ENCODE measurements at regions not wholly inside any gene's neighbourhood (a gene's known extent, or its start where the extent isn't known, plus 50 kb on each side); places are given as distances from the start of the nearest gene placed in this dataset.
"Not testable (repeated sequence)": the region's sequence is repeated elsewhere in the genome, so short reads cannot be mapped to it uniquely, and the experiment has no call there.

DNA sequence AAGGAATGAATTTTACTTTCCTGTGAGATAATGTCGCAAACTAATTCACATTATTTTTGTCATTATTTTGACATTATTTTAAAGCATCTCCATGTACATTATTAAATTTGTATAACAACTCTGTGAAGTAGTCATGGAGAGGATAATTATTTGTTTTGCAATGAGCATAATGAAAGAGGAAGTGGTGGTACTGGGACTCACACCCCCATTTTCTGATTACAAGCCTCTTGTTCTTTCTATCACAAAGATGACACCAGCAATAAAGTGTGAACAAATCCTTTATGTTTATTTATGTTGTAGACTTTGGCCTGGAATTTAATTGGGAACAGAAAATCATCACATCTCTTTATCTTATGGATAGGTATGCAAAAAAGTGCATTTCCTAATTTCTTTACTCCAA is 522.6 kb downstream of the TMEM135 start:
- TF ChIP-seq EP300 (IDR thresholded peaks at IDR 0.05) (no peak), POLR2A (IDR thresholded peaks at IDR 0.05) (no peak)
- TF ChIP-seq, protein P1, sequence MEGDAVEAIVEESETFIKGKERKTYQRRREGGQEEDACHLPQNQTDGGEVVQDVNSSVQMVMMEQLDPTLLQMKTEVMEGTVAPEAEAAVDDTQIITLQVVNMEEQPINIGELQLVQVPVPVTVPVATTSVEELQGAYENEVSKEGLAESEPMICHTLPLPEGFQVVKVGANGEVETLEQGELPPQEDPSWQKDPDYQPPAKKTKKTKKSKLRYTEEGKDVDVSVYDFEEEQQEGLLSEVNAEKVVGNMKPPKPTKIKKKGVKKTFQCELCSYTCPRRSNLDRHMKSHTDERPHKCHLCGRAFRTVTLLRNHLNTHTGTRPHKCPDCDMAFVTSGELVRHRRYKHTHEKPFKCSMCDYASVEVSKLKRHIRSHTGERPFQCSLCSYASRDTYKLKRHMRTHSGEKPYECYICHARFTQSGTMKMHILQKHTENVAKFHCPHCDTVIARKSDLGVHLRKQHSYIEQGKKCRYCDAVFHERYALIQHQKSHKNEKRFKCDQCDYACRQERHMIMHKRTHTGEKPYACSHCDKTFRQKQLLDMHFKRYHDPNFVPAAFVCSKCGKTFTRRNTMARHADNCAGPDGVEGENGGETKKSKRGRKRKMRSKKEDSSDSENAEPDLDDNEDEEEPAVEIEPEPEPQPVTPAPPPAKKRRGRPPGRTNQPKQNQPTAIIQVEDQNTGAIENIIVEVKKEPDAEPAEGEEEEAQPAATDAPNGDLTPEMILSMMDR (IDR thresholded peaks at IDR 0.05) = no peak
- 90 to 100% methylated on average over 1 of the region's 1 CpG for WGBS, 2 donors (ENCODE audit: low coverage in 1 of 2)
- H3K27ac ChIP-seq = no peak overlapping the region
- H3K36me3 ChIP-seq = no peaks in the 10 kb centered on the region
- no peak overlapping the region for H3K4me3 ChIP-seq
- no peaks in the 10 kb centered on the region for H3K27me3 ChIP-seq
- H3K4me1 ChIP-seq = no peaks in the 10 kb centered on the region
- no peaks in the 10 kb centered on the region for H3K9me3 ChIP-seq
- ATAC-seq = no peak

DNA sequence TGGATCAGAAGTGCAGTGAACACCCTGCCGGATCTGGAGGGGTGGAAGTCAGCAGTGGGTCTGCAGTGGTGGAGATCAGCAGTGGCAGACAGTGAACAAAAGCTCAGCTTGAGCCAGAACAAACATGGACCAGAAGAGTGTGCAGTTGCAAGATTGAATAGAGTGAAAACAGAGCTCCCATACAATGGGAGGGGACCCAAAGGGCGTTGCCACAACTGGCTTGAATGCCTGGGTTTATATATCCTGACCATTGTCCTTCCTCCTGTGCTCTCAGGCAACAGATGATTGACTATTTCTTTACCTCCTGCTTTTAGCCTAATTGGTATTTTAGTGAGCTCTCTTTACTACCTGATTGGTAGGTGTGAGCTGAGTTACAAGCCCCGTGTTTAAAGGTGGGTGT is 522.1 kb downstream of the TMEM135 start:
- not testable (repeated sequence) for H3K4me3 ChIP-seq, H3K4me1 ChIP-seq, H3K36me3 ChIP-seq, ATAC-seq, H3K27ac ChIP-seq, H3K9me3 ChIP-seq, H3K27me3 ChIP-seq
- 85 to 96% methylated on average over 3 of the region's 3 CpGs for WGBS, 2 donors (ENCODE audit: low coverage in 1 of 2)

DNA sequence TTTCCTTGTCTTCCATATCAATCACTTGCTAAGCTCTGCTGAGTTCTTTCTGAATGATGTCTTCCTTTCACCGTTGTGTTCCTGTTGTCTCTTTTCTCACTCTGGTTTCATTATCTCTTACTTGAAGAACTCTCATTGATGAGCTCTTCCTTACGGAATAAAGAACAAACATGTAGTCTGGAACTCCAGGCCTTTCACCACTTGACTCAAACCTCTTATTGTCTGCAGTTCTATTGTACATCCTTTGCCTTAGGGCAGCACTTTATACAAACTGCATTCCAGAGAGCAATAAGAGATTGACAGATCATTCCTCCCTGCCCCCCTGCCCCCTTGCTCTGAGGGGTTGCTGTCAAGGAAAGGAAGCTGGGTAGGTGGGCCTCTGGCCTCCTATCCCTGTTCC is 517.4 kb downstream of the TMEM135 start:
- Histone ChIP-seq H3K27me3 (no peaks in the 10 kb centered on the region), H3K4me3 (no peak overlapping the region), H3K27ac (no peak overlapping the region), H3K36me3 (no peaks in the 10 kb centered on the region), H3K4me1 (no peaks in the 10 kb centered on the region), H3K9me3 (peaks cover 0 to 4% (median 0%) of the 10 kb centered on the region in 3 donors)
- 85 to 87% methylated on average over 2 of the region's 2 CpGs for WGBS, 2 donors (ENCODE audit: low coverage in 1 of 2)
- TF ChIP-seq, protein P1 (IDR thresholded peaks at IDR 0.05) = no peak
- TF ChIP-seq POLR2A (IDR thresholded peaks at IDR 0.05) (no peak), POLR2AphosphoS5 (IDR thresholded peaks at IDR 0.05) (no peak), EP300 (IDR thresholded peaks at IDR 0.05) (no peak)
- no peak for ATAC-seq

DNA sequence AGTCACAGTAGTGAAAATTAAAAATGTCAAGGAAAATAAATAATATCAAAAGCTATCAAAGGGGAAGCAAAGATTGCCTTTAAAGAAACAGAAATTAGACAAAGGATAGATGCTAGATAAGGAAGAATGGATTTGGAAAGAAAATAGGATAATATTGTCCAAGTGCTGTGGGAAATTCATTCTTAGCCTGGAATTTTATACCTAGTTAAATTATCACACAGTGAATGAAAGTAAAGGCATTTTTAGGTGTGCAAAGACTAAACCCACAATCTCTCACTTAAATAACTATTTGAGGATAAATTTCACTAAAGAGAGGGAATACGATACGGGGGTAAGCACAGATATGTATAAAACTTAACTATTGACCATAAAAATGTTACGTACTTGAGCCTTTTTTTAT is 511.1 kb downstream of the TMEM135 start:
- ATAC-seq = no peak
- 77 to 90% methylated on average over 3 of the region's 3 CpGs for WGBS, 2 donors (ENCODE audit: low coverage in 1 of 2)
- Histone ChIP-seq H3K27ac (no peak overlapping the region), H3K27me3 (no peaks in the 10 kb centered on the region), H3K9me3 (peaks cover 0 to 33% (median 0%) of the 10 kb centered on the region in 3 donors), H3K4me1 (no peaks in the 10 kb centered on the region), H3K36me3 (no peaks in the 10 kb centered on the region), H3K4me3 (no peak overlapping the region)
- TF ChIP-seq POLR2AphosphoS5 (IDR thresholded peaks at IDR 0.05) = no peak
- no peak for TF ChIP-seq EP300 (IDR thresholded peaks at IDR 0.05)
- TF ChIP-seq, protein P1 (IDR thresholded peaks at IDR 0.05) = no peak
- no peak for TF ChIP-seq POLR2A (IDR thresholded peaks at IDR 0.05)

DNA sequence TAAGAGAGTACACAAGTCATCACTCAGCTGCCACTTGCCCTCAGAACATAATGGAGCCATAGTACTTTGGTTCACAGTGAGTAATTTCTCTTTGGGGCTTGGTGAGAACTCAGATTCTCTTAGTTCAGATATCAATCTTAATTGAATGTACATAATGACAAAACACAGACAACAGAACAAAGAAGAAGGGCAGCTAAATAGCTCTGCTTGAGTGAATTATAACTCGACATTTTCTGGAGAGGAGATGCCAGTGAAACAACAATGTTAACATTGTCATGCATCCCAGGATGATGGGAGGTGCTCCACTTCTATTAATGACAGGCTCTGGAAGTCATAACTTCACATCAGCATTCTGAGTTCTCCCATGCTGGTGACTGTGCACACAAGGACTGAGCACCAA is 508.1 kb downstream of the TMEM135 start:
- no peak for TF ChIP-seq POLR2AphosphoS5 (IDR thresholded peaks at IDR 0.05)
- TF ChIP-seq, protein P1 (IDR thresholded peaks at IDR 0.05) = no peak
- ATAC-seq = no peak
- Histone ChIP-seq H3K27ac (no peak overlapping the region), H3K4me3 (no peak overlapping the region), H3K4me1 (no peaks in the 10 kb centered on the region), H3K36me3 (no peaks in the 10 kb centered on the region), H3K27me3 (no peaks in the 10 kb centered on the region), H3K9me3 (peaks cover 0 to 41% (median 0%) of the 10 kb centered on the region in 3 donors)
- 22 to 46% methylated on average over 1 of the region's 1 CpG for WGBS, 2 donors (ENCODE audit: low coverage in 1 of 2)

DNA sequence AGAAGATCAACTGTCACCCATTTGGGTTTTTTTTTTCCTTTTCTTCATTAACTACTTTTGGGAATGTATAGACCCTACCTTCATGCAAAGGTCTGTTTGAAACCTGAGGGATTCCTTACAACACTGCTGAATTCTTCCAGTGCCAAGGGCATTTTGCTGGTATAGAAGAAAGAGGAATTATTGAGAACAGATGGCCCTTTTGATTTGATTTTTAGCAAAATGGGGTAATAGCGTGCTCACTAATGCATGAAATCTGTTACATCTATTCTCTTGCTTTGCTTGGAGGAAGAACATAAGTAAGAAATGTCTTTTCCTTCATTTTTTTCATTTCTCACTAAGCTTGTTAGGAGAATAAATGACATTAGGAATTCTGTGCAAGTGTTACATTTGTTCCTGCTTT is 501.9 kb downstream of the TMEM135 start:
- no peak overlapping the region for H3K4me3 ChIP-seq
- H3K36me3 ChIP-seq = no peaks in the 10 kb centered on the region
- peaks cover 0 to 16% (median 0%) of the 10 kb centered on the region in 3 donors for H3K9me3 ChIP-seq
- H3K4me1 ChIP-seq = no peaks in the 10 kb centered on the region
- H3K27ac ChIP-seq = no peak overlapping the region
- no peak for ATAC-seq
- TF ChIP-seq POLR2A (IDR thresholded peaks at IDR 0.05) (no peak), POLR2AphosphoS5 (IDR thresholded peaks at IDR 0.05) (no peak), EP300 (IDR thresholded peaks at IDR 0.05) (no peak)
- TF ChIP-seq, protein P1 (IDR thresholded peaks at IDR 0.05) = no peak
- H3K27me3 ChIP-seq = no peaks in the 10 kb centered on the region
- 76 to 92% methylated on average over 1 of the region's 1 CpG for WGBS, 2 donors (ENCODE audit: low coverage in 1 of 2)

Data from gastroesophageal sphincter (tissue), 4 donors.